Activated naive CD4-positive, alpha-beta T cell (primary cell): ENCODE measurements at regions not wholly inside any gene's neighbourhood (a gene's known extent, or its start where the extent isn't known, plus 50 kb on each side); places are given as distances from the start of the nearest gene placed in this dataset.

ENCODE experiments used
- DNase-seq, 4 experiments: peaks; one replicate each; lab custom pipeline; 2025; lab: John Stamatoyannopoulos, UW

- no peak for DNase-seq
These were observed 521.8 kb upstream of the ID2 start for GRCh38 chr2:8159966-8160603.

- no peak for DNase-seq
These were observed 520.9 kb upstream of the ID2 start for GRCh38 chr2:8160959-8161358.

GRCh38 chr2:8162552-8162951 lies 519.3 kb upstream of the ID2 start:
- no peak for DNase-seq

GRCh38 chr2:8165550-8165949 lies 516.3 kb upstream of the ID2 start:
- DNase-seq: no peak

- DNase-seq: no peak
These were observed 513.7 kb upstream of the ID2 start for GRCh38 chr2:8168022-8168717.

GRCh38 chr2:8168876-8169424 lies 512.9 kb upstream of the ID2 start:
- DNase-seq: no peak

GRCh38 chr2:8169443-8169842 lies 512.4 kb upstream of the ID2 start:
- DNase-seq: no peak

- no peak for DNase-seq
These were observed 511.1 kb upstream of the ID2 start for GRCh38 chr2:8170552-8171327.

- no peak for DNase-seq
These were observed 510.2 kb upstream of the ID2 start for GRCh38 chr2:8171608-8172007.

GRCh38 chr2:8172661-8173060 lies 509.2 kb upstream of the ID2 start:
- no peak for DNase-seq

GRCh38 chr2:8174641-8175257 lies 507.1 kb upstream of the ID2 start:
- DNase-seq: no peak

- no peak for DNase-seq
These were observed 505.0 kb upstream of the ID2 start for GRCh38 chr2:8176887-8177286.

GRCh38 chr2:8177566-8177965 lies 504.3 kb upstream of the ID2 start:
- no peak for DNase-seq

- DNase-seq: no peak
These were observed 502.9 kb upstream of the ID2 start for GRCh38 chr2:8178911-8179310.

- no peak for DNase-seq
These were observed 492.5 kb upstream of the ID2 start for GRCh38 chr2:8189316-8189715.

- DNase-seq: no peak
These were observed 491.6 kb upstream of the ID2 start for GRCh38 chr2:8190279-8190678.

- no peak for DNase-seq
These were observed 490.4 kb upstream of the ID2 start for GRCh38 chr2:8191427-8191826.

- DNase-seq: no peak
These were observed 488.7 kb upstream of the ID2 start for GRCh38 chr2:8193146-8193545.

GRCh38 chr2:8193686-8194615 lies 487.9 kb upstream of the ID2 start:
- no peak for DNase-seq

GRCh38 chr2:8195784-8196183 lies 486.1 kb upstream of the ID2 start:
- DNase-seq: no peak

GRCh38 chr2:8196316-8196715 lies 485.5 kb upstream of the ID2 start:
- DNase-seq: no peak
